ENCODE measurements at regions not wholly inside any gene's neighbourhood (a gene's known extent, or its start where the extent isn't known, plus 50 kb on each side); places are given as distances from the start of the nearest gene placed in this dataset.

- no peak for TF ChIP-seq CTCF (IDR thresholded peaks at IDR 0.05)
- TF ChIP-seq ZFX (IDR thresholded peaks at IDR 0.05; ENCODE audit: borderline replicate concordance), result no peak
Measured at GRCh38 chr1:234550341-234551031, 59.5 kb downstream of the IRF2BP2 start.

All from 22Rv1 (cell line).